Dendritic cell treated with granulocyte-macrophage colony-stimulating factor and Interleukin-4, amounts not matched to agents 40 ng/mL and 50 ng/mL, for 4 days (primary cell): ENCODE measurements at regions not wholly inside any gene's neighbourhood (a gene's known extent, or its start where the extent isn't known, plus 50 kb on each side); places are given as distances from the start of the nearest gene placed in this dataset.
"Not testable (repeated sequence)": the region's sequence is repeated elsewhere in the genome, so short reads cannot be mapped to it uniquely, and the experiment has no call there.

Experiments
- H3K27ac Mint-ChIP-seq: one replicate; pipeline ENCODE4 v1.8.0; 2022; ENCODE audit warnings: mild to moderate bottlenecking, mixed read lengths
- H3K27me3 Mint-ChIP-seq: one replicate; pipeline ENCODE4 v1.8.0; 2022; ENCODE audit warnings: mild to moderate bottlenecking, mixed read lengths
- H3K36me3 Mint-ChIP-seq: one replicate; pipeline ENCODE4 v1.8.0; 2022; ENCODE audit warnings: low read depth, mixed read lengths
- H3K4me1 Mint-ChIP-seq: one replicate; pipeline ENCODE4 v1.8.0; 2022; ENCODE audit warnings: low read depth, mixed read lengths
- H3K4me3 Mint-ChIP-seq: one replicate; pipeline ENCODE4 v1.8.0; 2022; ENCODE audit warnings: mild to moderate bottlenecking, moderate library complexity, mixed read lengths
- H3K9me3 Mint-ChIP-seq: one replicate; pipeline ENCODE4 v1.8.0; 2022; ENCODE audit warnings: mixed read lengths
- intact Hi-C: fragments of 100-400 bp; cut with micrococcal nuclease; formaldehyde crosslinking; loops from one replicate; pipeline ENCODE4 v1.15.0; 2022

- Mint-ChIP-seq H3K9me3 (peaks cover 6% of the 10 kb centered on the region), H3K4me3 (no peak overlapping the region), H3K4me1 (no peaks in the 10 kb centered on the region), H3K36me3 (no peaks in the 10 kb centered on the region), H3K27ac (no peak overlapping the region), H3K27me3 (no peaks in the 10 kb centered on the region)
- intact Hi-C loops: no loop called here
Observed at GRCh38 chr21:22374218-22374969, 1376.2 kb downstream of the NCAM2 start.

- H3K27me3 Mint-ChIP-seq, H3K9me3 Mint-ChIP-seq, H3K36me3 Mint-ChIP-seq, H3K27ac Mint-ChIP-seq, H3K4me3 Mint-ChIP-seq, intact Hi-C loops, H3K4me1 Mint-ChIP-seq: not testable (repeated sequence)
Observed at GRCh38 chr21:22377795-22378194, 1379.6 kb downstream of the NCAM2 start.

- Mint-ChIP-seq H3K27ac (no peak overlapping the region), H3K4me3 (no peak overlapping the region), H3K36me3 (no peaks in the 10 kb centered on the region), H3K9me3 (peaks cover 18% of the 10 kb centered on the region), H3K27me3 (no peaks in the 10 kb centered on the region), H3K4me1 (no peaks in the 10 kb centered on the region)
- intact Hi-C loops: no loop called here
Observed at GRCh38 chr21:22393324-22393723, 1395.1 kb downstream of the NCAM2 start.

GRCh38 chr21:22395965-22396364, 1397.8 kb downstream of the NCAM2 start:
- peaks cover 18% of the 10 kb centered on the region for H3K9me3 Mint-ChIP-seq
- no peaks in the 10 kb centered on the region for H3K36me3 Mint-ChIP-seq
- no peak overlapping the region for H3K4me3 Mint-ChIP-seq
- intact Hi-C loops: no loop called here
- H3K27me3 Mint-ChIP-seq: no peaks in the 10 kb centered on the region
- H3K27ac Mint-ChIP-seq: no peak overlapping the region
- no peaks in the 10 kb centered on the region for H3K4me1 Mint-ChIP-seq

DNA sequence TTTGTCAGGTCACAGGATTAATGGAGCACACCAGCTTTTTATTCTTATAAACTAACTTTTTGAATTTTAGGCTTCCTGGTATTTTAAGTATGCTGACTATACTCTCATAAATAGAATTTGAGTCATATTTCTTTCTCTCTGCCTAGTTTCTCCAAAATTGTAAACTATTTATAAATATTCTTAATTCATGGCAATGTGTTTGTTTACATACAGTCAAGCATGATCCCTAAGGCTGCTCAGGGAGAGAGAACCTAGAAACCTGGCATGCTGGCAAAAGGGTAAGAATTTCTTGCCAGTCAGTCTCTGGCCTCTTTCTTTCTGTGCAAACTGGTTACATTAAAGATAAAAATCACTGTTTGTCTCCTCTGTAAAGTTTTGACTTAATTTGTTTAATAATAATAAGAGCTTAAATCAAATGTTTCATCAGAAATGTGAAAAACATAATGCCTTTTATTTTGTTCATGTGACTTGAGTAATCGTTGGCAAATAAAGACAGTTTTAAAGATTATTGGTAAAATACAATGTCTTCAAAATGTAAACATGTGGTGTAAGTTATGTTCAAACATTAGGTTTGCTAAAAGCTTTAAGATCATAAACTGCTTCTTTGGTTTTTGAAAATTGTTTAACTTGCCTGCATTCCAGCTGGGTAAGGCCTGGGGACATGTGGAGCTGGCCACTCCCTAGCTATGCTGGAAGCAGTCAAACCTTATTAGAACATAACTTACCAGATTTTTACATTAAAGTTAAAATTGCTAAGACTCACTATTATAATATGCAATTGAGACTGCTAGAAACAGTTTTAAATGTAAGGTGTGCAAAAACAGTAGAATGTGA, 1401.7 kb downstream of the NCAM2 start:
- Mint-ChIP-seq H3K4me1 (no peaks in the 10 kb centered on the region), H3K27ac (no peak overlapping the region), H3K36me3 (no peaks in the 10 kb centered on the region), H3K9me3 (peaks cover 30% of the 10 kb centered on the region), H3K4me3 (no peak overlapping the region), H3K27me3 (no peaks in the 10 kb centered on the region)
- intact Hi-C loops: no loop called here

DNA sequence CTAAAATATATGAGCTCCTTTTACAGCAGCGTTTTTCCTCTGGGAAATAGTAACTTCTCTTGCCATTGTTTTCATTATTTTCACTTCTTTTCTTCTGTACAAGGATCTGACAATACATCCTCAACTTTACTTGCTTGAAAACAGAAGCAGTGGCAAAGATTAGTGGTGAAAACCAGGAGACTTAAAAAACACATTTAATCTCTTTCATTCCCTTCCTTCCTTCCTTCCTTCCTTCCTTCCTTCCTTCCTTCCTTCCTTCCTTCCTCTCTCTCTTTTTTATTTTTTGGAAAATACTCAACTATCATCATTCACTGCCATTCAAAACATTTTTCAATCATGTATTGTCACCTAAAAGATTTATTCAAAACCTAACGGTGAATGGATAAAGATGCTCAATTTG, 1411.4 kb downstream of the NCAM2 start:
- no peaks in the 10 kb centered on the region for H3K27me3 Mint-ChIP-seq
- peaks cover 23% of the 10 kb centered on the region for H3K9me3 Mint-ChIP-seq
- no peak overlapping the region for H3K27ac Mint-ChIP-seq
- H3K4me3 Mint-ChIP-seq: no peak overlapping the region
- no peaks in the 10 kb centered on the region for H3K4me1 Mint-ChIP-seq
- intact Hi-C loops: no loop called here
- no peaks in the 10 kb centered on the region for H3K36me3 Mint-ChIP-seq

DNA sequence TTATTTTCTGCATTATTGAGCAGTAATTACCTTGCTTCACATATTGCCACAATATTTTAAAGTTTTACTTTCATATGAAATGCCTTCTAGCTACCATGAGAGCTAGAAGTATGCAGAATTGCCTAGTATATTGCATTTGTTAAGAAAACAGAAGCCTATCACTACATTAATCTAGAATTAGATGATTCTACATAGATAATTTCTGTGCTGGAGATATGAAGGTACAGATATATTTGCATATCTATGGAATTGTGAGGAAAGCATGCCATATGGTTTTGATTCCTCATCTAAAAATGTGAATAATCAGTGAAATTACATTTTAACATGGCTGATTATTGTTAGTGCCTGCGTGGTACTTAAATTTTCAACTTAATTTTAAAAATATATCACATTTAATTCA, 1418.3 kb downstream of the NCAM2 start:
- Mint-ChIP-seq H3K4me3 (no peak overlapping the region), H3K36me3 (no peaks in the 10 kb centered on the region), H3K4me1 (no peaks in the 10 kb centered on the region), H3K27ac (no peak overlapping the region), H3K27me3 (no peaks in the 10 kb centered on the region), H3K9me3 (no peaks in the 10 kb centered on the region)
- intact Hi-C loops: no loop called here

DNA sequence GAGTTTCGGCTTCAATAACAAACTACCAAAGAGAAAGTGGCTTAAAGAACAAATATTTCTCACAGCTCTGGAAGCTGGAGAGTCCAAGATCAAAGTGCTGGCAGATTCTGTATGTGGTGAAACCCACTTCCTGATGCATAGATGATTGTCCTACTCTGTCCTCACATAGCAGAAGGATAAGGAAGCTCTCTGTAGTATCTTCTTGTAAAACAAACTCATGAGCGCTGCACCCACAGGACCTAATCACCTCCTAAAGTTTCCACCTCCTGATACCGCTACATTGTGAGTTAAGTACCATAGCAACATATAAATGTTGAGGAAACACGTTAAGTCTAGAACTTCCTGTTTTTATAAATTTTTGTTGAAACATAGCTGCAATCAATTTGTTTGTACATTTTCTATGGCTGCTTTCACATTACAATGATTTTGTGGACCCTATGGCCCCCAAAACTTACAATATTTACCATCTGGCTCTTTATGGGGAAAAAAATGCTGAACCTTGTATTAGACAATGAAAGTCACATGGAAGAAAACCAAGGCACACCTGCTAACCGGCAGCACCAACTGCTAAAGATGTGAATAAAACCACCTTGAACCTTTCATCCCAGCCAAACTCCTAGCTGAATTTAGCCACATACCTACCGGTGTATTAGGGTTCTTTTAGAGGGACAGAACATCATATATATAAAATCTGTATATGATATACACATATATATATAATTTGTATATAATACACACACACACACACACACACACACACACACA, 1423.4 kb downstream of the NCAM2 start:
- Mint-ChIP-seq H3K4me1 (no peaks in the 10 kb centered on the region), H3K27me3 (no peaks in the 10 kb centered on the region), H3K36me3 (no peaks in the 10 kb centered on the region), H3K27ac (no peak overlapping the region), H3K9me3 (no peaks in the 10 kb centered on the region), H3K4me3 (no peak overlapping the region)
- intact Hi-C loops: no loop called here

DNA sequence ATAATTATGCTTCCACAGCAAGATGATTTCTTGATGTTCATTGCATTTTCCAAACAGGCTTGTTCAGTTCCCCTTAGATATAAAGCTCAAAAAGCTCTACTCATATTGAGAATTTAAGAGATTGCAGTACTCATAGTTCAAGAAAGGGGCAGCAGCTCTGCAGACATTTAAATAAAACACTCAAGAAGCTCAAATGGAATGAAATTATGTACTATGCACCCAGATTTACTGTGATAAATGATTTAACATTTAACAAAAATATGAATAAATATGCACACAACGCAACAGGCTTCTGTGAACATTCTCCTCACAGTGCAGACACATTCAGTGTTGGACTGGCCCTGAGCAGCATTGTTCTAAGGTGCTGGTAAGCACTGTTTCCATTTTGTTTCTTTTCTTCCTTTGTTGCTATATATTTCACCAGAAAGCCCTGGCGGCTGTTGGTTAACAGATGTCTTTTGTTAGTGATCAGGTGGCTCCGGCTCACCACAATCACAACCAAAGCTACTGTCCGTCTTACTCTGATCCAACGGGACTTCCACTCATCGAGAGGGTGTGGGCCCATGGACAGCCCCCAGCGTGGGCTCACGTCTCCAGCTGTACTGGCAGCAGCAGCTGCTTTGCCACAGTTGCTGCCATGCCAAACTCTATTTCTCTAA, 1440.3 kb downstream of the NCAM2 start:
- Mint-ChIP-seq H3K9me3 (peaks cover 20% of the 10 kb centered on the region), H3K27me3 (no peaks in the 10 kb centered on the region), H3K4me3 (no peak overlapping the region), H3K27ac (no peak overlapping the region), H3K4me1 (no peaks in the 10 kb centered on the region), H3K36me3 (no peaks in the 10 kb centered on the region)
- intact Hi-C loops: no loop called here

- intact Hi-C loops: no loop called here
- Mint-ChIP-seq H3K36me3 (no peaks in the 10 kb centered on the region), H3K4me1 (no peaks in the 10 kb centered on the region), H3K9me3 (peaks cover 7% of the 10 kb centered on the region), H3K4me3 (no peak overlapping the region), H3K27ac (no peak overlapping the region), H3K27me3 (no peaks in the 10 kb centered on the region)
Observed at GRCh38 chr21:22444990-22445389, 1446.8 kb downstream of the NCAM2 start.

DNA sequence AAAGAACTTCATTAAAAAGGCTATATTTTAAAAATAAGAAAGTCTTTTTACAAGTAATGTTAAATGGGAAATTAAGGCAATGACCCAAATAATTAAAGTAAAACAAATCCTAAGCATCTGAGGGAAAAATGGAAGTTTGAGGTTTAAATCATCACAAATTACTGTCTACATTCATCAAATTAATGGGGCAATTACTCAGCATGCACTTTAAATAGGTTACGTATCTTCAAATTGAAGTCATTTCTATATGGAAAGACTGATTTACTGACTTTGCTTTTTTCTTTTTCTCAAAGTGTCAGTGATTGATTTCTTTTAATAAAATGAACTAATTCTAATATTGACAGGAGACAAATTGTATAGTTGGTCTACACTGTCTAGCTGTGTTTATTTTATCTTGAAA, 1452.3 kb downstream of the NCAM2 start:
- intact Hi-C loops: no loop called here
- Mint-ChIP-seq H3K4me3 (no peak overlapping the region), H3K27ac (no peak overlapping the region), H3K27me3 (no peaks in the 10 kb centered on the region), H3K36me3 (no peaks in the 10 kb centered on the region), H3K4me1 (no peaks in the 10 kb centered on the region), H3K9me3 (peaks cover 23% of the 10 kb centered on the region)

- Mint-ChIP-seq H3K36me3 (no peaks in the 10 kb centered on the region), H3K4me3 (no peak overlapping the region), H3K9me3 (peaks cover 48% of the 10 kb centered on the region), H3K27ac (no peak overlapping the region), H3K27me3 (no peaks in the 10 kb centered on the region), H3K4me1 (no peaks in the 10 kb centered on the region)
- intact Hi-C loops: no loop called here
Observed at GRCh38 chr21:22456241-22456640, 1458.0 kb downstream of the NCAM2 start.

GRCh38 chr21:22468893-22469292, 1470.7 kb downstream of the NCAM2 start:
- no peaks in the 10 kb centered on the region for H3K4me1 Mint-ChIP-seq
- no peak overlapping the region for H3K27ac Mint-ChIP-seq
- intact Hi-C loops: no loop called here
- no peak overlapping the region for H3K4me3 Mint-ChIP-seq
- no peaks in the 10 kb centered on the region for H3K36me3 Mint-ChIP-seq
- H3K9me3 Mint-ChIP-seq: peaks cover 63% of the 10 kb centered on the region
- H3K27me3 Mint-ChIP-seq: no peaks in the 10 kb centered on the region

DNA sequence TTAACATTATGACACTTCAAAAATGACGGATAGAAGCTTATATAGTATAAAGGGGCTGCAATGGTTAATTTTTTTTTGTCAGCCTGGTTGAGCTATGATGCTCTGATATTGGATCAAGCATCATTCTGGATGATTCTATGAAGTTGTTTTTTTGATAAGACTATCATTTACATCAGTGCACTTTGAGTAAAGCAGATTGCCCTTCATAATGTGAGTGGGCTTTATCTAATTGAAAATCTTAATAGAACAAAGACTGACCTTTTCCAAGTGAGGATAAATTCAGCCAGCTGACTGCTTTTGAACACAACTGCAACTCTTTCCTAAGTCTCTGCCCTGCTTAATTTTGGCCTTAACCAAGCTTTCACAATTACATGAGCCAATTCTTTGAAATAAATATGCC, 1476.2 kb downstream of the NCAM2 start:
- H3K27ac Mint-ChIP-seq: no peak overlapping the region
- peaks cover 25% of the 10 kb centered on the region for H3K9me3 Mint-ChIP-seq
- no peaks in the 10 kb centered on the region for H3K27me3 Mint-ChIP-seq
- H3K36me3 Mint-ChIP-seq: no peaks in the 10 kb centered on the region
- H3K4me1 Mint-ChIP-seq: no peaks in the 10 kb centered on the region
- H3K4me3 Mint-ChIP-seq: no peak overlapping the region
- intact Hi-C loops: no loop called here
